ENCODE measurements at regions not wholly inside any gene's neighbourhood (a gene's known extent, or its start where the extent isn't known, plus 50 kb on each side); places are given as distances from the start of the nearest gene placed in this dataset.

GRCh38 chr1:18556364-18556763 lies 74.3 kb upstream of the PAX7 start:
- Histone ChIP-seq H2BK12ac (ENCODE audit: low read depth, low read length) (0 out of 2 replicates have a peak overlapping the region, but pooled peaks have one; percentile 18), H3K56ac (replicated peaks; ENCODE audit: insufficient read length, low read depth, low read length) (no peak overlapping the region), H2BK120ac (replicated peaks; ENCODE audit: low read depth, low read length) (no peak overlapping the region), H3K4ac (replicated peaks; ENCODE audit: insufficient read length, low read depth, low read length) (no peak overlapping the region), H3K4me3 (ENCODE audit: extremely low read depth in 1 of 4, insufficient read depth in 2 of 4, low read depth in 3 of 4, low read length in 4 of 4) (no peak overlapping the region), H3K23ac (ENCODE audit: insufficient read length) (no peak overlapping the region), H3K4me1 (replicated peaks in 1 of 4; ENCODE audit: control insufficient read depth in 3 of 4, insufficient read depth in 4 of 4, low read length in 3 of 4) (peaks cover 0 to 16% (median 6%) of the 10 kb centered on the region in 4 experiments; a peak in 5 of 7 replicates), H4K5ac (ENCODE audit: insufficient read length, low read depth, low read length) (no peak overlapping the region), H3K14ac (ENCODE audit: insufficient read length) (no peak overlapping the region), H2AFZ (ENCODE audit: low read length) (no peak overlapping the region), H4K20me1 (replicated peaks in 1 of 2; ENCODE audit: control insufficient read depth in 1 of 2, insufficient read depth in 2 of 2, low read length in 2 of 2) (no peaks in the 10 kb centered on the region), H3K23me2 (ENCODE audit: low read depth, low read length) (peaks cover 5% of the 10 kb centered on the region; the same call in 1 of the 2 replicates), H3K4me2 (ENCODE audit: insufficient read depth in 1 of 2, low read depth in 2 of 2, low read length in 2 of 2) (no peak overlapping the region), H3K36me3 (ENCODE audit: control insufficient read depth in 2 of 4, insufficient read depth in 4 of 4, low read length in 3 of 4) (no peaks in the 10 kb centered on the region), H4K8ac (ENCODE audit: extremely low read depth, insufficient read depth, low read length) (no peak overlapping the region), H3K9me3 (ENCODE audit: insufficient read depth in 2 of 2, low read depth in 1 of 2, low read length in 1 of 2) (no peaks in the 10 kb centered on the region), H4K91ac (replicated peaks; ENCODE audit: insufficient read length, low read length) (no peak overlapping the region), H3K18ac (ENCODE audit: extremely low read depth, low read length) (no peak overlapping the region), H3K79me2 (ENCODE audit: control insufficient read depth in 1 of 2, insufficient read depth in 2 of 2, low read length in 2 of 2) (no peaks in the 10 kb centered on the region), H2BK15ac (ENCODE audit: low read length) (no peak overlapping the region), H3K27me3 (replicated peaks in 1 of 4; ENCODE audit: control insufficient read depth in 3 of 4, extremely low read depth in 1 of 4, insufficient read depth in 3 of 4, low read length in 3 of 4) (peaks cover 0 to 6% (median 0%) of the 10 kb centered on the region in 4 experiments; a peak in 2 of 7 replicates), H3K79me1 (ENCODE audit: low read depth, low read length) (no peaks in the 10 kb centered on the region), H2AK5ac (ENCODE audit: low read depth, low read length) (no peak overlapping the region), H2BK5ac (ENCODE audit: low read depth, low read length) (no peak overlapping the region), H2BK20ac (ENCODE audit: low read length) (no peak overlapping the region), H3K9ac (replicated peaks in 1 of 4; ENCODE audit: extremely low read depth in 1 of 4, low read depth in 3 of 4, low read length in 3 of 4) (no peak overlapping the region), H3K27ac (ENCODE audit: low read depth, low read length) (no peak overlapping the region)
- TF ChIP-seq BCL11A (IDR thresholded peaks at IDR 0.05; ENCODE audit: low read depth in 2 of 2, low read length in 2 of 2) (no peak), RAD21 (IDR thresholded peaks at IDR 0.05 in 1 of 2, conservative IDR thresholded peaks at IDR 0.05 in 1 of 2; ENCODE audit: low read depth in 2 of 2, low read length in 2 of 2) (peak; percentile 17 to 34; a peak in 2 of 4 replicates), CTCF (IDR thresholded peaks at IDR 0.05; ENCODE audit: control extremely low read depth in 1 of 3, insufficient read depth in 1 of 3, low read depth in 1 of 3, low read length in 3 of 3) (peak; percentile 21 to 66 (median 54)), TEAD4 (IDR thresholded peaks at IDR 0.05; ENCODE audit: low read depth, low read length) (peak; percentile 75), KDM5A (IDR thresholded peaks at IDR 0.05; ENCODE audit: low read length) (no peak), SIN3A (conservative IDR thresholded peaks at IDR 0.05 in 1 of 2, IDR thresholded peaks at IDR 0.05 in 1 of 2; ENCODE audit: low read depth in 1 of 2, low read length in 2 of 2) (no peak), EZH2 (IDR thresholded peaks at IDR 0.05; ENCODE audit: low read depth, low read length, severe bottlenecking) (no peak)
- 65% methylated on average over 4 of the region's 4 CpGs; no CpG with 5 or more reads in 1 of the 2 experiments for WGBS, 2 experiments (ENCODE audit: extremely low coverage in 1 of 2, insufficient coverage in 1 of 2, insufficient read length in 1 of 2, insufficient replicate concordance in 2 of 2, low coverage in 1 of 2, low lambda C conversion rate in 2 of 2, missing lambda C conversion rate in 1 of 2)
- ChIA-PET POLR2A (ENCODE audit: partially characterized antibody) (interaction anchor here (0.6 to 1.9 kb wide), 4 partner anchors 9 to 93 kb away, joined by 3 to 6 read pairs (median 4); no protein-coding TSS in a partner anchor), CTCF (ENCODE audit: partially characterized antibody) (interaction anchor here (0.7 to 50.4 kb wide), 35 partner anchors 13 to 708 kb away, joined by 3 to 984 read pairs (median 4); partner anchors contain the start of gene KLHDC7A)
- FAIRE-seq (peak; percentile 50), DNase-seq (ENCODE audit: low read depth in 1 of 2, low spot score in 2 of 2) (no peak)
